ENCODE measurements at regions not wholly inside any gene's neighbourhood (a gene's known extent, or its start where the extent isn't known, plus 50 kb on each side); places are given as distances from the start of the nearest gene placed in this dataset.
"Not testable (repeated sequence)": the region's sequence is repeated elsewhere in the genome, so short reads cannot be mapped to it uniquely, and the experiment has no call there.

- CTCF ChIA-PET (ENCODE audit: partially characterized antibody), result interaction anchor here (0.8 kb wide), 1 partner anchor 10 kb away, joined by 3 read pairs; no protein-coding TSS in a partner anchor
- DNase-seq (ENCODE audit: low read depth in 1 of 2, low spot score in 2 of 2); H3K79me2 ChIP-seq (ENCODE audit: control insufficient read depth in 1 of 2, insufficient read depth in 2 of 2, low read length in 2 of 2); H3K27me3 ChIP-seq (replicated peaks in 1 of 4; ENCODE audit: control insufficient read depth in 3 of 4, extremely low read depth in 1 of 4, insufficient read depth in 3 of 4, low read length in 3 of 4); H3K4me2 ChIP-seq (ENCODE audit: insufficient read depth in 1 of 2, low read depth in 2 of 2, low read length in 2 of 2); H3K4ac ChIP-seq (replicated peaks; ENCODE audit: insufficient read length, low read depth, low read length); H3K23ac ChIP-seq (ENCODE audit: insufficient read length); H2BK120ac ChIP-seq (replicated peaks; ENCODE audit: low read depth, low read length); H2BK12ac ChIP-seq (ENCODE audit: low read depth, low read length); H3K4me3 ChIP-seq (ENCODE audit: extremely low read depth in 1 of 4, insufficient read depth in 2 of 4, low read depth in 3 of 4, low read length in 4 of 4); H3K27ac ChIP-seq (ENCODE audit: low read depth, low read length); H2BK20ac ChIP-seq (ENCODE audit: low read length); H3K18ac ChIP-seq (ENCODE audit: extremely low read depth, low read length); H4K5ac ChIP-seq (ENCODE audit: insufficient read length, low read depth, low read length); H2AFZ ChIP-seq (ENCODE audit: low read length); H2AK5ac ChIP-seq (ENCODE audit: low read depth, low read length); FAIRE-seq; H3K56ac ChIP-seq (replicated peaks; ENCODE audit: insufficient read length, low read depth, low read length); H3K36me3 ChIP-seq (ENCODE audit: control insufficient read depth in 2 of 4, insufficient read depth in 4 of 4, low read length in 3 of 4); H3K9me3 ChIP-seq (ENCODE audit: insufficient read depth in 2 of 2, low read depth in 1 of 2, low read length in 1 of 2); H3K79me1 ChIP-seq (ENCODE audit: low read depth, low read length); H4K8ac ChIP-seq (ENCODE audit: extremely low read depth, insufficient read depth, low read length); H3K4me1 ChIP-seq (replicated peaks in 1 of 4; ENCODE audit: control insufficient read depth in 3 of 4, insufficient read depth in 4 of 4, low read length in 3 of 4); H2BK15ac ChIP-seq (ENCODE audit: low read length); H3K9ac ChIP-seq (replicated peaks in 1 of 4; ENCODE audit: extremely low read depth in 1 of 4, low read depth in 3 of 4, low read length in 3 of 4); H2BK5ac ChIP-seq (ENCODE audit: low read depth, low read length); H4K91ac ChIP-seq (replicated peaks; ENCODE audit: insufficient read length, low read length); H4K20me1 ChIP-seq (replicated peaks in 1 of 2; ENCODE audit: control insufficient read depth in 1 of 2, insufficient read depth in 2 of 2, low read length in 2 of 2); H3K23me2 ChIP-seq (ENCODE audit: low read depth, low read length); H3K14ac ChIP-seq (ENCODE audit: insufficient read length): not testable (repeated sequence)
- WGBS, 2 experiments (ENCODE audit: extremely low coverage in 1 of 2, insufficient coverage in 1 of 2, insufficient read length in 1 of 2, insufficient replicate concordance in 2 of 2, low coverage in 1 of 2, low lambda C conversion rate in 2 of 2, missing lambda C conversion rate in 1 of 2), result 85% methylated on average over 4 of the region's 4 CpGs; no CpG with 5 or more reads in 1 of the 2 experiments
- POLR2A ChIA-PET (ENCODE audit: partially characterized antibody), result interaction anchor here (0.6 to 0.7 kb wide), 2 partner anchors 49 to 52 kb away, joined by 3 read pairs; no protein-coding TSS in a partner anchor
These were observed 319.3 kb upstream of the THBS1 start for GRCh38 chr15:39261397-39262183.
